HG02798 (cell line): ENCODE measurements at regions not wholly inside any gene's neighbourhood (a gene's known extent, or its start where the extent isn't known, plus 50 kb on each side); places are given as distances from the start of the nearest gene placed in this dataset.
"Not testable (repeated sequence)": the region's sequence is repeated elsewhere in the genome, so short reads cannot be mapped to it uniquely, and the experiment has no call there.

ENCODE experiments used
- ATAC-seq: cut with Tn5 transposase; IDR thresholded peaks from one replicate; pipeline ENCODE4 v1.9.1; 2021; ENCODE audit warnings: mild to moderate bottlenecking; ENCODE audit not compliant: unreplicated experiment, poor library complexity

- ATAC-seq = no peak
Observed at GRCh38 chr2:167844714-167845530, 402.5 kb downstream of the STK39 start.

GRCh38 chr2:167843657-167844056 lies 403.7 kb downstream of the STK39 start:
- ATAC-seq = no peak

- no peak for ATAC-seq
Observed at GRCh38 chr2:167843217-167843616, 404.2 kb downstream of the STK39 start.

- no peak for ATAC-seq
Observed at GRCh38 chr2:167842047-167842446, 405.3 kb downstream of the STK39 start.

- not testable (repeated sequence) for ATAC-seq
Observed at GRCh38 chr2:167835290-167835689, 412.1 kb downstream of the STK39 start.

- ATAC-seq = no peak
Observed at GRCh38 chr2:167834707-167835106, 412.7 kb downstream of the STK39 start.

GRCh38 chr2:167833294-167833693 lies 414.1 kb downstream of the STK39 start:
- ATAC-seq = no peak

- no peak for ATAC-seq
Observed at GRCh38 chr2:167832868-167833287, 414.5 kb downstream of the STK39 start.

- ATAC-seq = no peak
Observed at GRCh38 chr2:167827352-167828097, 419.9 kb downstream of the STK39 start.

GRCh38 chr2:167826906-167827305 lies 420.5 kb downstream of the STK39 start:
- no peak for ATAC-seq

GRCh38 chr2:167825664-167826063 lies 421.7 kb downstream of the STK39 start:
- ATAC-seq = no peak

- ATAC-seq = no peak
Observed at GRCh38 chr2:167822690-167823465, 424.5 kb downstream of the STK39 start.

GRCh38 chr2:167820488-167820887 lies 426.9 kb downstream of the STK39 start:
- no peak for ATAC-seq

- ATAC-seq = no peak
Observed at GRCh38 chr2:167818521-167818920, 428.9 kb downstream of the STK39 start.

- ATAC-seq = no peak
Observed at GRCh38 chr2:167817908-167818307, 429.5 kb downstream of the STK39 start.

- ATAC-seq = no peak
Observed at GRCh38 chr2:167817422-167817821, 430.0 kb downstream of the STK39 start.

GRCh38 chr2:167816874-167817290 lies 430.5 kb downstream of the STK39 start:
- ATAC-seq = no peak

- ATAC-seq = no peak
Observed at GRCh38 chr2:167814881-167815718, 432.3 kb downstream of the STK39 start.

GRCh38 chr2:167814482-167814880 lies 432.9 kb downstream of the STK39 start:
- not testable (repeated sequence) for ATAC-seq

- not testable (repeated sequence) for ATAC-seq
Observed at GRCh38 chr2:167809799-167810198, 437.6 kb downstream of the STK39 start.
